IPS DF 4.7 (cell line): ENCODE measurements at regions not wholly inside any gene's neighbourhood (a gene's known extent, or its start where the extent isn't known, plus 50 kb on each side); places are given as distances from the start of the nearest gene placed in this dataset.
"Not testable (repeated sequence)": the region's sequence is repeated elsewhere in the genome, so short reads cannot be mapped to it uniquely, and the experiment has no call there.

Experiments used
- DNase-seq: peaks from one replicate; pipeline ENCODE4 v3.0.0-alpha.2; 2013; ENCODE audit warnings: low spot score; ENCODE audit errors: extremely low read depth

GRCh38 chr18:42533616-42534015 lies 578.6 kb downstream of the PIK3C3 start:
- DNase-seq: no peak

GRCh38 chr18:42534313-42534712 lies 579.3 kb downstream of the PIK3C3 start:
- DNase-seq: no peak

GRCh38 chr18:42536442-42536841 lies 579.0 kb downstream of the RIT2 start:
- no peak for DNase-seq

- no peak for DNase-seq
Measured at GRCh38 chr18:42537291-42537690, 578.2 kb downstream of the RIT2 start.

GRCh38 chr18:42544901-42545300 lies 570.6 kb downstream of the RIT2 start:
- DNase-seq: no peak

GRCh38 chr18:42545825-42546224 lies 569.7 kb downstream of the RIT2 start:
- no peak for DNase-seq

GRCh38 chr18:42548493-42548892 lies 567.0 kb downstream of the RIT2 start:
- no peak for DNase-seq

GRCh38 chr18:42549596-42549995 lies 565.9 kb downstream of the RIT2 start:
- DNase-seq: no peak

GRCh38 chr18:42552559-42552958 lies 562.9 kb downstream of the RIT2 start:
- not testable (repeated sequence) for DNase-seq

GRCh38 chr18:42559069-42559690 lies 556.3 kb downstream of the RIT2 start:
- no peak for DNase-seq

GRCh38 chr18:42561521-42561920 lies 554.0 kb downstream of the RIT2 start:
- no peak for DNase-seq

GRCh38 chr18:42563995-42564394 lies 551.5 kb downstream of the RIT2 start:
- no peak for DNase-seq

GRCh38 chr18:42564761-42565160 lies 550.7 kb downstream of the RIT2 start:
- no peak for DNase-seq

- no peak for DNase-seq
Measured at GRCh38 chr18:42568773-42569172, 546.7 kb downstream of the RIT2 start.

GRCh38 chr18:42574871-42575270 lies 540.6 kb downstream of the RIT2 start:
- no peak for DNase-seq

- no peak for DNase-seq
Measured at GRCh38 chr18:42576124-42576523, 539.4 kb downstream of the RIT2 start.

- no peak for DNase-seq
Measured at GRCh38 chr18:42578792-42579191, 536.7 kb downstream of the RIT2 start.

GRCh38 chr18:42582266-42582665 lies 533.2 kb downstream of the RIT2 start:
- DNase-seq: no peak

- DNase-seq: no peak
Measured at GRCh38 chr18:42583283-42583731, 532.2 kb downstream of the RIT2 start.

- no peak for DNase-seq
Measured at GRCh38 chr18:42586601-42587000, 528.9 kb downstream of the RIT2 start.

- no peak for DNase-seq
Measured at GRCh38 chr18:42588786-42589185, 526.7 kb downstream of the RIT2 start.

- no peak for DNase-seq
Measured at GRCh38 chr18:42604820-42605219, 510.7 kb downstream of the RIT2 start.

- DNase-seq: no peak
Measured at GRCh38 chr18:42606886-42607495, 508.5 kb downstream of the RIT2 start.
